Fibroblast of pulmonary artery (primary cell): ENCODE measurements at regions not wholly inside any gene's neighbourhood (a gene's known extent, or its start where the extent isn't known, plus 50 kb on each side); places are given as distances from the start of the nearest gene placed in this dataset.

Experiments used
- DNase-seq: peaks from one replicate; pipeline ENCODE4 v3.0.0-alpha.2; 2010; ENCODE audit warnings: low read depth
- H3K4me3 ChIP-seq: replicated peaks from 2 replicates; pipeline ENCODE4 v1.5.1; 2011; ENCODE audit warnings: low read depth, mild to moderate bottlenecking, control low read depth, low read length, moderate library complexity
- CTCF ChIP-seq: IDR thresholded peaks from 2 replicates; pipeline ENCODE4 v1.5.1; 2011; ENCODE audit warnings: mild to moderate bottlenecking, control low read depth, low read length, inconsistent platforms; ENCODE audit errors: missing control alignments

- no peak overlapping the region for H3K4me3 ChIP-seq
- no peak for DNase-seq
- no peak for TF ChIP-seq CTCF
Observed at GRCh38 chr10:118950997-118951637, 78.4 kb upstream of the NANOS1 start.

GRCh38 chr10:118952493-118953295, 76.8 kb upstream of the NANOS1 start:
- TF ChIP-seq CTCF, result no peak
- no peak for DNase-seq
- no peak overlapping the region for H3K4me3 ChIP-seq

GRCh38 chr10:118953598-118954393, 75.7 kb upstream of the NANOS1 start:
- TF ChIP-seq CTCF, result no peak
- DNase-seq, result no peak
- H3K4me3 ChIP-seq, result no peak overlapping the region

GRCh38 chr10:118955531-118955930, 74.0 kb upstream of the NANOS1 start:
- DNase-seq, result no peak
- TF ChIP-seq CTCF, result no peak
- no peak overlapping the region for H3K4me3 ChIP-seq

GRCh38 chr10:118955951-118956801, 73.3 kb upstream of the NANOS1 start:
- TF ChIP-seq CTCF, result no peak
- no peak overlapping the region for H3K4me3 ChIP-seq
- DNase-seq, result no peak

GRCh38 chr10:118956802-118957442, 72.6 kb upstream of the NANOS1 start:
- no peak for DNase-seq
- TF ChIP-seq CTCF, result no peak
- no peak overlapping the region for H3K4me3 ChIP-seq
